K562 (cell line): ENCODE measurements at regions not wholly inside any gene's neighbourhood (a gene's known extent, or its start where the extent isn't known, plus 50 kb on each side); places are given as distances from the start of the nearest gene placed in this dataset.

Experiments used
- ATAC-seq: fragments of 200-7000 bp; cut with Tn5 transposase; 3 replicates; pipeline ENCODE4 v1.9.1; 2020; ENCODE audit warnings: moderate library complexity
- BruUV-seq: library from RNA; stranded (reverse); fragments of 400-500 nt; replicated peaks from 2 replicates; lab custom pipeline; 2021; lab: Mats Ljungman, UMichigan
- CTCF ChIA-PET: fragments of 300-600 bp; formaldehyde crosslinking; extraction: SDS; loops from one replicate; lab custom pipeline; 2021; ENCODE audit warnings: low intra/inter-chr PET ratio; lab: Yijun Ruan, JAX
- POLR2A ChIA-PET: fragments of 300-600, 350-650 bp; sonication (Branson Sonifier 250); formaldehyde crosslinking; extraction: SDS; loops from one replicate; lab custom pipeline; 2021; ENCODE audit warnings: antibody characterized with exemption, inconsistent platforms; lab: Yijun Ruan, JAX
- DNase-seq, 4 experiments: peaks; one replicate each; pipeline versions ENCODE4 v3.0.0 to v3.0.0-alpha.2; 2011 to 2018; ENCODE audit warnings: low spot score in 3 of 4, mixed read lengths in 3 of 4; ENCODE audit errors: extremely low read depth in 1 of 4
- FAIRE-seq: peaks from 2 replicates; lab custom pipeline; 2011; peaks lifted over from hg19 to GRCh38; lab: Jason Lieb, UNC
- H2AFZ ChIP-seq: 2 replicates; pipeline ENCODE4 v1.6.0; 2011; ENCODE audit warnings: low read depth, low read length, control low read depth, inconsistent platforms
- H3K27ac ChIP-seq: fragments of 200-600 bp; 3 replicates; pipeline ENCODE4 v1.8.0; 2011; ENCODE audit warnings: low read depth, mild to moderate bottlenecking, control low read depth, inconsistent platforms, low read length, moderate library complexity, mixed read lengths; ENCODE audit errors: extremely low read depth
- H3K27me3 ChIP-seq, 2 experiments: fragments of 300-600 bp in 1 of 2; 2 replicates in 1 of 2; 3 replicates in 1 of 2; pipeline versions ENCODE4 v1.6.0 to v1.8.0; 2011; ENCODE audit warnings: inconsistent platforms in 2 of 2, low read length in 2 of 2, mild to moderate bottlenecking in 1 of 2, mixed read lengths in 1 of 2, moderate library complexity in 1 of 2; ENCODE audit not compliant: control insufficient read depth in 2 of 2, insufficient read depth in 2 of 2
- H3K36me3 ChIP-seq: fragments of 300-600 bp; 3 replicates; pipeline ENCODE4 v1.8.0; 2011; ENCODE audit warnings: mild to moderate bottlenecking, low read length, inconsistent platforms; ENCODE audit not compliant: control insufficient read depth, insufficient read depth
- H3K4me1 ChIP-seq, 2 experiments: fragments of 200-600 bp in 1 of 2; replicated peaks in 1 of 2; 2 replicates in 1 of 2; 3 replicates in 1 of 2; pipeline versions ENCODE4 v1.5.1 to v1.8.0; 2011; ENCODE audit warnings: inconsistent platforms in 2 of 2, low read length in 2 of 2, mild to moderate bottlenecking in 1 of 2, mixed read lengths in 1 of 2, moderate library complexity in 1 of 2; ENCODE audit not compliant: control insufficient read depth in 2 of 2, insufficient read depth in 2 of 2
- H3K4me2 ChIP-seq: 2 replicates; pipeline ENCODE4 v1.6.1; 2011; ENCODE audit warnings: low read length, control low read depth, inconsistent platforms, mixed read lengths; ENCODE audit not compliant: insufficient read depth
- H3K4me3 ChIP-seq: fragments of 200-600 bp; sonication (generic), shearing (Covaris generic); 2 replicates; pipeline ENCODE4 v1.5.1; 2016; ENCODE audit warnings: control low read depth, inconsistent platforms
- H3K79me2 ChIP-seq: fragments of 200-600 bp; 3 replicates; pipeline ENCODE4 v1.8.0; 2011; ENCODE audit warnings: low read length, inconsistent platforms; ENCODE audit not compliant: control insufficient read depth, insufficient read depth
- H3K9ac ChIP-seq, 2 experiments: 2 replicates each; pipeline versions ENCODE4 v1.6.0 to v1.6.1; 2011; ENCODE audit warnings: low read depth in 2 of 2, low read length in 2 of 2, control low read depth in 1 of 2, inconsistent platforms in 1 of 2, mild to moderate bottlenecking in 1 of 2, mixed read lengths in 1 of 2; ENCODE audit not compliant: insufficient read depth in 1 of 2
- H3K9me1 ChIP-seq: one replicate; pipeline ENCODE4 v1.6.0; 2011; ENCODE audit warnings: inconsistent platforms, mild to moderate bottlenecking, low read length, moderate library complexity; ENCODE audit not compliant: control insufficient read depth, insufficient read depth
- H3K9me3 ChIP-seq: replicated peaks from 2 replicates; pipeline ENCODE4 v1.5.1; 2011; ENCODE audit warnings: low read depth, low read length, inconsistent platforms; ENCODE audit not compliant: control insufficient read depth, insufficient read depth
- H4K20me1 ChIP-seq: replicated peaks from 2 replicates; pipeline ENCODE4 v1.6.1; 2011; ENCODE audit warnings: low read length, inconsistent platforms, mixed read lengths; ENCODE audit not compliant: control insufficient read depth, insufficient read depth
- ARID1B ChIP-seq: fragments of 450-650 bp; IDR thresholded peaks from 2 replicates; pipeline ENCODE4 v1.6.1; 2016; ENCODE audit warnings: antibody characterized with exemption, mild to moderate bottlenecking, inconsistent platforms
- CHAMP1 ChIP-seq: fragments of 450-650 bp; IDR thresholded peaks from 2 replicates; pipeline ENCODE4 v1.6.1; 2016; ENCODE audit warnings: mild to moderate bottlenecking
- CREB3L1 ChIP-seq: fragments of 450-650 bp; IDR thresholded peaks from 2 replicates; pipeline ENCODE4 v1.6.1; 2014; ENCODE audit warnings: low read depth, mild to moderate bottlenecking, moderate library complexity, borderline replicate concordance
- ETV5 ChIP-seq: sonication (generic); formaldehyde crosslinking; IDR thresholded peaks from 2 replicates; pipeline ENCODE4 v1.4.0; 2020; ENCODE audit warnings: low read depth, mild to moderate bottlenecking, missing genetic modification reagents
- ETV6 ChIP-seq, 3 experiments: fragments of 150-350 bp in 1 of 3; sonication (generic) in 1 of 3; formaldehyde crosslinking in 1 of 3; IDR thresholded peaks; 2 replicates each; pipeline versions ENCODE4 v1.6.1 to v1.8.0; 2014 to 2022; ENCODE audit warnings: borderline replicate concordance in 2 of 3, low read depth in 2 of 3, antibody characterized with exemption in 1 of 3, low read length in 1 of 3, mild to moderate bottlenecking in 1 of 3, missing genetic modification reagents in 1 of 3
- HMBOX1 ChIP-seq: sonication (generic); IDR thresholded peaks from 2 replicates; pipeline ENCODE4 v1.6.1; 2016
- KLF16 ChIP-seq: IDR thresholded peaks from 2 replicates; pipeline ENCODE4 v1.6.1; 2016; ENCODE audit warnings: antibody characterized with exemption
- MEF2D ChIP-seq: conservative IDR thresholded peaks from 2 replicates; pipeline ENCODE4 v1.6.1; 2016; ENCODE audit warnings: low read depth, missing genetic modification characterization, missing compliant biosample characterization
- SP1 ChIP-seq: sonication (generic); formaldehyde crosslinking; IDR thresholded peaks from 2 replicates; pipeline ENCODE4 v1.8.1; 2022; ENCODE audit warnings: mild to moderate bottlenecking, missing genetic modification reagents
- TAF9B ChIP-seq: fragments of 450-650 bp; IDR thresholded peaks from 2 replicates; pipeline ENCODE4 v1.6.1; 2018; ENCODE audit warnings: mild to moderate bottlenecking; ENCODE audit not compliant: partially characterized antibody
- TBP ChIP-seq: optimal IDR thresholded peaks from 2 replicates; pipeline ENCODE3; 2011; ENCODE audit warnings: low read depth, low read length, improper control_type of control experiment
- TFAP4 ChIP-seq: sonication (generic); formaldehyde crosslinking; IDR thresholded peaks from 2 replicates; pipeline ENCODE4 v1.8.0; 2022; ENCODE audit warnings: missing genetic modification reagents, mild to moderate bottlenecking, moderate library complexity, borderline replicate concordance
- TOE1 ChIP-seq, 2 experiments: fragments of 450-650 bp in 1 of 2; sonication (generic) in 1 of 2; formaldehyde crosslinking in 1 of 2; IDR thresholded peaks; 2 replicates each; pipeline versions ENCODE4 v1.7.1 to v1.8.0; 2016 to 2022; ENCODE audit warnings: borderline replicate concordance in 2 of 2, mild to moderate bottlenecking in 2 of 2, antibody characterized with exemption in 1 of 2, inconsistent platforms in 1 of 2, low read depth in 1 of 2, missing genetic modification reagents in 1 of 2, moderate library complexity in 1 of 2
- ZNF511 ChIP-seq: sonication (generic); formaldehyde crosslinking; IDR thresholded peaks from 2 replicates; pipeline ENCODE4 v1.8.0; 2022; ENCODE audit warnings: mild to moderate bottlenecking, missing genetic modification reagents
- ZNF551 ChIP-seq: fragments of 250-450 bp; sonication (Bioruptor Pico); IDR thresholded peaks from 2 replicates; pipeline ENCODE4 v1.5.0; 2021; ENCODE audit warnings: mild to moderate bottlenecking, moderate library complexity
- WGBS: fragments of 100-300 bp; shearing (Covaris generic); methylation state at CpG from one replicate; pipeline ENCODE4 v1.1.6; 2016; ENCODE audit warnings: low coverage, mixed read lengths; ENCODE audit not compliant: insufficient coverage; ENCODE audit errors: missing lambda C conversion rate; 5-methylcytosine and 5-hydroxymethylcytosine counted together
- in situ Hi-C: fragments of 300-500 bp; cut with MboI; formaldehyde crosslinking; loops from 4 replicates; pipeline ENCODE4 v1.15.0; 2018; ENCODE audit warnings: inconsistent platforms, mixed read lengths
- intact Hi-C: fragments of 100-400 bp; cut with micrococcal nuclease; formaldehyde crosslinking; loops from 2 replicates; pipeline ENCODE4 v1.14.2; 2022

- peak; percentile 66 for ATAC-seq
- Histone ChIP-seq H2AFZ (no peak overlapping the region), H3K27me3 (peaks cover 0 to 7% of the 10 kb centered on the region in 2 experiments; a peak in 3 of 5 replicates), H3K9ac (no peak overlapping the region), H3K4me1 (no peaks in the 10 kb centered on the region; a peak in 1 of 5 replicates), H3K4me3 (no peak overlapping the region), H3K79me2 (no peaks in the 10 kb centered on the region), H3K27ac (no peak overlapping the region), H4K20me1 (no peaks in the 10 kb centered on the region), H3K4me2 (no peak overlapping the region), H3K36me3 (no peaks in the 10 kb centered on the region), H3K9me1 (no peaks in the 10 kb centered on the region), H3K9me3 (no peaks in the 10 kb centered on the region)
- intact Hi-C loops (no loop called here), in situ Hi-C loops (no loop called here)
- peak in 2 of 4 experiments; percentile 11 to 29 for DNase-seq
- no peak for FAIRE-seq
- POLR2A ChIA-PET = interaction anchor here (0.6 to 1.8 kb wide), 3 partner anchors 8 to 336 kb away, joined by 3 to 4 read pairs (median 3); no protein-coding TSS in a partner anchor
- BruUV-seq = no TSS peak
- CTCF ChIA-PET = no interaction called here
- WGBS = 4% methylated on average over 5 of the region's 5 CpGs
- no peak for TF ChIP-seq TOE1 (IDR thresholded peaks at IDR 0.05; ENCODE audit: borderline replicate concordance)
- no peak for TF ChIP-seq TOE1 (CRISPR knock-in tag; IDR thresholded peaks at IDR 0.05; ENCODE audit: borderline replicate concordance, low read depth)
- TF ChIP-seq ETV5 (CRISPR knock-in tag) = no peak
- no peak for TF ChIP-seq TFAP4
- TF ChIP-seq TBP = no peak
- no peak for TF ChIP-seq ARID1B
- TF ChIP-seq ZNF511 = no peak
- no peak for TF ChIP-seq KLF16
- no peak for TF ChIP-seq ZNF551
- no peak for TF ChIP-seq CHAMP1
- TF ChIP-seq CREB3L1 = no peak
- no peak for TF ChIP-seq MEF2D (tag)
- no peak for TF ChIP-seq TAF9B
- no peak for TF ChIP-seq SP1 (CRISPR knock-in tag)
- no peak for TF ChIP-seq ETV6 (IDR thresholded peaks at IDR 0.05; ENCODE audit: borderline replicate concordance in 1 of 2, low read depth in 2 of 2, low read length in 1 of 2)
- no peak for TF ChIP-seq ETV6 (CRISPR knock-in tag; IDR thresholded peaks at IDR 0.05; ENCODE audit: borderline replicate concordance)
- TF ChIP-seq HMBOX1 = peak; percentile 96
Measured at GRCh38 chr15:50815958-50816590, 50.6 kb upstream of the SPPL2A start.
